Stimulated activated CD8-positive, alpha-beta memory T cell treated with anti-CD3 and anti-CD28 coated beads, Interleukin-15, amount 100 ng/mL, for 48 hours (primary cell): ENCODE measurements at regions not wholly inside any gene's neighbourhood (a gene's known extent, or its start where the extent isn't known, plus 50 kb on each side); places are given as distances from the start of the nearest gene placed in this dataset.
"Not testable (repeated sequence)": the region's sequence is repeated elsewhere in the genome, so short reads cannot be mapped to it uniquely, and the experiment has no call there.

Source experiments
- DNase-seq, 2 donors: peaks; one replicate each; pipeline ENCODE4 v3.0.0-alpha.2; 2020; ENCODE audit warnings: low read depth in 2 of 2

DNA sequence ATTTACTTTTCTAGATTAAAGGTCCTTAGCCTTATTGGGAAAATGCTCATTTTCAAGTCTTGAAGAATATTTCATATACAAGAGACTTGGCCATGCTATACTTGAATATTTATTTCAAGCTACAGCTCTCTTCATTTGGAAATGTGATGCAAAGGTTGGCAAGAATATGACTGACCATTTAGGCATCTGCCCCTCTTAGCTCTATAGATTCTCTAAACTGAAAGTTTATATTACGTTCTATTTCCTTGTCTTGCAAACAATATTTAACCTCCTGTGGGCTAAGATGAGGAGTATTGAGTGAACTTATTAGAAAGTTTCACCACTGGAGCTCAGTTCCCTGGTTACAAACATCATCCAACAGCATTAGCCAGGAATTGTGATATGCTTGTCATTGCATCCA is 593.1 kb downstream of the MAT2B start:
- no peak for DNase-seq

DNA sequence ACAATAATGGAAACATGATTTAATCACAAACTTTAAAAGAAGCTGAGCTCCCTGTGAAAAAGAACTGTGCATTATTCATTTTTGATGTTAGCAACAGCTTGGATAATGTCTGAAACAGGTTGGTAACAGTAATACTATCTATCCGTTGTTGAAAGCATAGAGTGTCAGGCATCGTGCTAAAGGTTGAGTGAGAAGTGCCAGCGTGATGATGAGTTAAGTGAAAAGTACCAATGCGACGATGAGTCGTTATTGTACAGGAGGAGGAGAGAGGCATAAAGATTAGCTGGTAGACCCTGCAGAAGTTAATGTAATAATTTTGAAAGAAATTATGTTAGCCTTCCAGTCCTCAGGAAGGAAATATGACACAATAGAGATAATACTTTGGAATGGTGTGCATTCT is 593.6 kb downstream of the MAT2B start:
- DNase-seq, result no peak

DNA sequence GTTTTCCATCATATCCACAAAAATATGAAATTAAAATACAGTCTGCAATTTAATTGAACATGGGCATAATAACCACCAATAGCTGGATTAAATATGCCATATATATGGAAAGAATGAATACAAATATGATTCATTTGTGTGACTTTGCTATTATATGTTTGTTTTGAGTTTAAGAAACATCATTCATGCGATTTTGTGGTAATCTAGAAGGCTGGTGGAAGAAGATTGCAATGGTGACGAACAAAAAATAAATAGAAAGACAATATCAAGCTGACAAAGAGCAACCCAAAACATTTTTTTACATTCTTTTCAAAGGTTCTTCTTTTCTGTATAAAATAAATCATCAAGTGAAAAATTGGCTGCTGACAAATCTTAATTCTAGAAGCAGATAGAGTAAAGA is 610.0 kb downstream of the MAT2B start:
- DNase-seq, result no peak

DNA sequence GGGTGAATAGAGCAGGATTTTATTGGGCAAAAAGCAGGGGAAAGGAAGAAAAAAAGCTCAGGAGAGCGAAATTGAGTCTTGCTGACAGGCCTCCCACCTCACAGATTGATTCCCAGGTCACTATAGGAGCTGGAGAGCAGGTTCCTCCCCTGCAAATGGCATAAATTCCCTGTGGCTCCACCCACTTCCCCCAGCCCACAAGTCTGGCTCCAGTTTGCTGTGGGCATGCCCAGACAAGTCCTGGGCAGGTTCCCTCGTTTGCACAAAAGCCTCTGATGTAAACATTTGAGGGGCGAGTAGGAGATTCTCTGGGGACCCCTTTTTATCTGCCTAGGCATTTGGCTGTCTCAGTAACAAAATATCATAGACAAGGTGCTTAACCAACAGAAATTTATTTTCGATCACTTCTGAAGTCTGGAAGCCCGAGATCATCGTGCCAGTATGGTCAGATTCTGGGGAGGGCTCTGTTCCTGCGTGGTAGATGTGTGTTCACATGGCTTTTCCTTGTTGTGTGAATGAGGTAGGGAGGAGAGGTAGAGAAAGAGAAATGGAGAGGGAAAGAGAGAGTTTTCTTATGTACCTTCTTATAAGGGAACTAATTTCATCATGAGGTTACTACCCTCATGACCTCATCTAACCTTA is 614.5 kb downstream of the MAT2B start:
- DNase-seq, result no peak

DNA sequence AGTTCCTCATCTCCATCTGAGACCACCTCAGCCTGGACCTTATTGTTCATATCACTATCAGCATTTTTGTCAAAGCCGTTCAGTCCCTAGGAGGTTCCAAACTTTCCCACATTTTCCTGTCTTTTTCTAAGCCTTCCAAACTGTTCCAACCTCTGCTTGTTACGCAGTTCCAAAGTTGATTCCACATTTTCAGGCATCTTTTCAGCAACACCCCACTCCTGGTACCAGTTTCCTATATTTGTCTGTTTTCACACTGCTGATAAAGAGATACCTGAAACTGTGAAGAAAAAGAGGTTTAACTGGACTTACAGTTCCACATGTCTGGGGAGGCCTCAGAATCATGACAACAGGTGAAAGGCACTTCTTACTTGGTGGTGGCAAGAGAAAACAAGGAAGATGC is 622.1 kb downstream of the MAT2B start:
- no peak for DNase-seq

DNA sequence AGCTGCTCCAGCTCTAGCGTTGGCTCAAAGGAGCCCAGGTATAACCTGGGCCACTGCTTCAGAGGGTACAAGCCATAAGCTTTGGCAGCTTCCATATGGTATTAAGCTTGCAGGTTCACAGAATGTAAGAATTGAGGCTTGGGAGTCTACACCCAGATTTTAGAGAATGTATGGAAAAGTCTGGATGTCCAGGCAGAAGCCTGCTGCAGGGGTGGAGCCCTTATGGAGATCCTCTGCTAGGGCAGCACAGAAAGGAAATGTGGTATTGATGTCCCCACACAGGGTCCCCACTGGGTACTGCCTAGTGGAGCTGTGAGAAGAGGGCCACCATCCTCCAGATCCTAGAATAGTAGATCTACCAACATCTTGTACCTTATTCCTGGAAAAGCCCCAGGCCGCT is 626.9 kb downstream of the MAT2B start:
- no peak for DNase-seq

DNA sequence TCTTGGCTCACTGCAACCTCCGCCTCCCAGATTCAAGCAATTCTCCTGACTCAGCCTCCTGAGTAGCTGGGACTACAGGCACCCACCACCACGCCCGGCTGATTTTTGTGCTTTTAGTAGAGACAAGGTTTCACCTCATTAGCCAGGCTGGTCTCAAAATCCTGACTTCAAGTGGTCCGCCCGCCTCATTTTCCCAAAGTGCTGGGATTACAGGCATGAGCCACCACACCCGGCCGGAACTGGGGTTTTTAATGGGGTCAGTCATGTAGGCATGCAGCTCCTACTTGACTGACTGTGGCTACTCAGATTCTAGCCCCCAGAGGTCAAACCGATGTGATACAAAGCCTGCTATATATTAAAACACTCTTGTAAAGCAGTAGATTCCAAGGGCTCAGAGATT is 631.7 kb downstream of the MAT2B start:
- DNase-seq, result no peak

DNA sequence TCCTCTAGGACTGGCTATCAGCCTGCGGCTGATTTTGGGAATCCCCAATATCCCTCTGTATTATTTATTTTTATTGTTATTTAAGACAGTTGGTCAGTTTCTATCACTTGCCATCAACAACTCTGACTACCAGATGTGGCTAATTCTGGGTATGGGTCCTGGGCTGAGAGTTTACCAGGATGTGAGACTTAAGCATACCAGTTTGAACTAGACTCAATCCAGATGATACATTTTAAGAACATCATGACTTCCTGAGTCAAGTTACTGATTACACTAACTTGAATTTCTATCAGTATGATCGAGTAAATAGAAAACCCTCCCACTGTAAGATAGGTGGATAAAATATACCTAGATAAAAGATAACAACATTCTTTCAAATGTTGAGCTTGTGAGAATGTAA is 634.0 kb downstream of the MAT2B start:
- DNase-seq, result no peak

DNA sequence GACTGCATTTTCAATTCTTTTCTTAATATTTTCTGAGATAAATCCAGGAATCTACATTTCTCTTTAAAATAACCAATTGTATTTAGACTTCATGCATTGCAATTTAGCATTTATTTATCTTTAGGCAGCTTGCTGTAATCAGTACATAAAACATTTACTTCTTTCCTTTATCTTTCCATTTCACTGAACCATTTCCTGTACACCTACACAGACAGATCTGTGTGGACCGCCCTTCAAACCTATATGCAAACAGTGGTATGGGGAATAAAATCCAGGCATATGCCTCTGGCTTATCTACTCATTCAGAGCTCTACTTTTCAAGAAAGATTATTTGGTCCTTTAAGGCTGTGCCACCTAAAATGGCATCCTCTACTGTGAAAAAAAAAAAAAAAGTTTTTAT is 640.0 kb downstream of the MAT2B start:
- DNase-seq, result no peak

DNA sequence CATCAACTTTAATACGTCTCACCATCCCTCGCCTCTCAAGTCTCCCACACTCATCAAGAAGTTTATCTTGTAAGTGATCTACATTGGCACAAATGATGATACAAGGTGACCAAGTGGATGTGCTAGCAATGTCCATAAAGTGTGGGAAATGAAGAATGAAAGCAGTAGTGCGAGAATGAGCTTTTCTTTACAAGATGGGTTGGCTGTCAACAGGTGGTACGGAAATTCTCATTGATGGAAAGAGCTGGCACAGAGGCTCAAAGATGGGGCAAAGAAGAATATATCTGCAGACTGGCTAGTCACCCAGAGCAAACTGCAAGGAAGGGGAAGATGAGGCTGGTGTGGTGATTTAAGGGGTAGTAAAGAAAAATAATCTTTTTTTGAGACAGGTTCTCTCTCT is 640.8 kb downstream of the MAT2B start:
- DNase-seq, result no peak

DNA sequence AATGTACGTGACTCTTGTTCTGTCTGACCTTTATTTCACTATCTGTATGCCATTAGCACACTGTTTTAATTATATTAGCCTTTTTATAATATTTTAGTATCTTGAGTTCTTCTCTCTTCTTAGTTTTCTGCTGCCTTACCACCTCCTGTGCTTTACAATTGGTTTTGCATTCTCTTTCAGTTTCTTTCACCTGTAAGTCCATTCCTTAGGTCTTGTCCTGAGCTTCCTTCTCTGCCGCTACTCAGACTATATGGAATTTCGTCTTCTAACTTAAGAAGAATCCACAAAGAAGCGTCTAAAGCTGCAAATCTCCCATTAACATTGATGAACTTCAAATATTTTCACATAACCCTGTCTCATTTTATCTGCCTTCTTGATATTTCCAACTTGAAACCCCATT is 642.9 kb downstream of the MAT2B start:
- DNase-seq, result no peak

DNA sequence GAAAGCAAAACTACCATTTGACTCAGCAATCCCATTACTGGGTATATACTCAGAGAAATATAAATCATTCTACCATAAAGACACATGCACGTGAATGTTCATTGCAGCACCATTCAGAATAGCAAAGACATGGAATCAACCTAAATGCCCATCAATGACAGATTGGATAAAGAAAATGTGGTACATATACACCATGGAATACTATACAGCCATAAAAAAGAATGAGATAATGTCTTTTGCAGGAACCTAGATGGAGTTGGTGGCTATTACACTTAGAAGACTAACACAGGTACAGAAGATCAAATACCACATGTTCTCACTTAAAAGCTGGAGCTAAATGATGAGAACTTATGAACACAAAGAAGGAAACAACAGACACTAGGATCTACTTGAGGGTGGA is 647.1 kb downstream of the MAT2B start:
- DNase-seq, result not testable (repeated sequence)

DNA sequence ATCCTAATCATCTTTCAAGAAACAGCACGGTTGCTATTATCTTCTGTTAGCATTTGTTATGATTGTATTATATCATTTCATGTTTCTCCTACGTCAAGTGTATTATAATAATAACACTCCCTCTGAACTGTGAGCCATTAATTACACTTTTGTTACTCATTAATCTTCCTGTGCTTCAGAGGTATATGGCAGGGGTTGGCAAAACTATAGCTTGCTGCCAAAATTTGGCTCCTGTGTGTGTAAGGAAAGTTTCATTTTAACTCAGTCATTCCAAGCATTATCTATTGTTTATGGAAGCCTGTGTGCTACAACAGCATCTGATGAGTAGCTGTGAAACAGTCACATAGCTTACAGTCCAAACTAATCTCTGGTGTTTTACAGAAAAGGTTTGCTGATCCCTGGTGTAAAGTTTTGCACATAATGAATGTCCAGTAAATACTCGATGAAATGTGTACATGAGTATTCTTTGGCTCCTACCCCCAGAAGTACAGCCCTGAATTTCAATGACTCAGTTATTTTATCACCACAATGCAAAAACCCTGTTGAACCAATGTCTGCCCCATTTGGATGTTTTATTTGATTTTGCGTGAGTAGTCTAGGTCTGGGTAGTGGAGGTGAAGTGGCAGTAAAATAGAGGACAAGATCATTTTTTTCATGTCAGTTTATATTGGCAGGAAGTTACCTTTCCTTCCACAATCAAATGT is 648.2 kb downstream of the MAT2B start:
- DNase-seq, result no peak

DNA sequence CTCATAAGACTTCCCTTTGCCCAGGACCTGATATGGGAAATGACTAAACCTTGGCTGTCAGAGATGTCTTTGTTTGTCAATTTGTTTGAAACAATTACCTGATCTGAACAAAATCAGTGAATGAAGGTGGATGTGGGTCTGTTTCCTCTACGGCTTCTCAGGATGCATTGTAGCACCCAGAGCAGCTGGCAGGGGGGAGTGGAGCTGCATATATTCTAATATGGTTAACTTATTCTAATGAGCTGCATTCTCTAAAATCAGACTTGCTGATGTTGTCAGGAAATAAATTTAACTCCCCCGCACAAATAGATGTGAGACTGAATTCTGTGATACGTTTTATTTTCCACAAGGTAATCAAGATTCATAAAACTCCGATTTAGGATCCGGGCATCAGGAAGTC is 665.4 kb downstream of the MAT2B start:
- no peak for DNase-seq

DNA sequence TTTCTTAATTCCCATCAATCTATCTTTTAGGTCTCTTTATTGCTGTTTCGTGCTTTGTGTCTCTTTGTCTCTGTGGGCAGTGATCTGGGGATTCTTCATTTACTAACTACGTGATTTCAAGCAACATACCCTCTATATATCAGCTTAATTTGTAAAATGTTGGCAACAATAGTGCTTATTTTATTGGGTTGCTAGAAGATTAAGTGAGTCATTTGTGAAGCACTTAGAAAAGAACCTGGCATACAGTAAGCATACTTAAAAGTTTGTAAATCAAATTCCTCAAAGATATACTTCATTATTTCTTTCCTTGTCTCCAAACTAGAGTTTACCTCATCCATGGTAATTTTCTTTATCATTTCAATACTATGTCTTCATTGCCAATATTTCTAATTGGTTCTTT is 669.7 kb downstream of the MAT2B start:
- no peak for DNase-seq

DNA sequence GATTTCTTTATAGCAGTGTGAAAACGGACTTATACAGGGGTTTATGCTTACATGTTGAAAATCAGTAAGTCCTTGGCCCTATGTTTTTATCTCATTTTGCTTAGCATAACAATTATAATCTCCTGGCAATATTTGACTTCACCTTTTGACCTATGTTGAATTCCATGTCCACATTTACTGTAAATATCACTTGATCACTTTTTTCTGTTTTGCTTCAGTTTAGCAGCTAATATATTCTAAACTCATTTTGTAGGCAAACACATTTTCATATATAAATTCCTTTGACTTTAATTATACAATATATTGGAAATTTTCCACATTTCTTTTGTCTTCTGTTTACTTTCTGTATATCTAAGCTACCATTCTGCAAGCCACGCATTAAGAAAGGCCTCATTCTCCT is 674.0 kb downstream of the MAT2B start:
- no peak for DNase-seq

DNA sequence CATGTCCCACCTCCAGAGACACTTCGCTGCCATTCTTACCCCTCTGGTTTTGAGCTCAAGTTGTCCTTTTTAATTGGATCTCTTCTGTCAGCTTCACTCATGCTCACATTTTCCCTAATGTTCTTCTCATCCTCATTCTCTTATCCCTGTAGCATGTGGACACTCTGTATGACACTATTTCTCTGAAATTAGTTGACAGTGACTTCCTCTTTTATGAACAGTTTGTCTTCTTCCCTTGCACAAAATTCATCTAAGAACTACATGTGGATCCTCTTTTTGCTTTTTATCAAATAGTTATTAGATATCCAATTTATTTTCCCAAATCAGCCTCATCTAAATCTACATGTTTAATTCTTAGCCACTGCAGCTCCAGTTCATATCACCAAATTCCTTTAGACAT is 676.2 kb downstream of the MAT2B start:
- DNase-seq, result no peak

DNA sequence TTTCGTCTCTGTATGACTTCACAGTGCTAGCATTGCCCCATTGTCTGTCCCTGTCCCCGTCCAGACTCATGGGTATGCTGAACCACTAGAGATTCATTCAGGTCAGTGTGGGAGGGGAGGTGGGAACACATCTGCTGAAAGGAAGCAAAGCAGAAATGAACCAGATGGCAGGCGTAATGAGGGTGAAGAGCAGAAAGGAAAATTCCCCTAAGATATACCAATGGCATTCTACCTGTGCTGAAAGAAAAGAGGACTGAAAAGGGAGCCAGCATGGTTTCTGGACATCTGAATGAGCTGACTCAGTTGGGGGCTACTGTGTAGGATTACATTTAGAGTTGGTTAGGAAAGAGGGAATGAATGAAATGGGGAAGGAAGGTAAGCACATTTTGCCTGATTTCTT is 678.7 kb downstream of the MAT2B start:
- DNase-seq, result no peak

DNA sequence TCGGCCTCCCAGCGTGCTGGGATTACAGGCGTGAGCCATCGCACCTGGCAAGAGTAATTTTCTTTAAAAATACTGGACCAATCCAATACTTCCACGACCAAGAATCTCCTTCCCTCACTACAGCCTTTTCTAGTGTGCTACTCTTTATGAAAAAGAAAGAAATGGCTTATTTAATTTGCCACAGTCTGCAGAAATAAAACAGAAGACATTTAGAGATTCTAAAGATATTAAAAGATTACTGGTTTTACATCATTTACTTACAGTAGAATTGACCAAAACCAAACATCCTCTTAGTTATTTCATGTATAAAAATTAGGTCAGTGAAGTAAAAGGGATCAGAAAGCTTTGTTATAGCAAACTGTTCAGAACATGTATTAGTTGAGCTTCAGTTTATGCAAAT is 679.6 kb downstream of the MAT2B start:
- no peak for DNase-seq

DNA sequence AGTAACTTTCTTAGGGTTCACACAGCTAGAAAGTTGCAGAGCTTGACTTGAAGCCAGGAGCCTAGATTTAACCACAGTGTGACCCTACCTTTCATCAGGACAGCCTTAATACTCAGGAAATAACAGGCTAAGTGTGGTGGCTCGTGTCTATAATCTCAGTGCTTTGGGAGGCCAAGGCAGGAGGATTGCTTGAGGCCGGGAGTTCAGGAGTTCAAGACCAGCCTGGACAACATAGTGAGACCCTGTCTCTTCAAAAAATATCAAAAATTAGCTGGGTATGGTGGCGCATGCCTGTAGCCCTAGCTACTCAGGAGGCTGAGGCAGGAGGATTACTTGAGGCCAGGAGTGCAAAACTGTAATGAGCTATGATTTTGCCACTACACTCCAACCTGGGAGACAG is 681.1 kb downstream of the MAT2B start:
- DNase-seq, result no peak

DNA sequence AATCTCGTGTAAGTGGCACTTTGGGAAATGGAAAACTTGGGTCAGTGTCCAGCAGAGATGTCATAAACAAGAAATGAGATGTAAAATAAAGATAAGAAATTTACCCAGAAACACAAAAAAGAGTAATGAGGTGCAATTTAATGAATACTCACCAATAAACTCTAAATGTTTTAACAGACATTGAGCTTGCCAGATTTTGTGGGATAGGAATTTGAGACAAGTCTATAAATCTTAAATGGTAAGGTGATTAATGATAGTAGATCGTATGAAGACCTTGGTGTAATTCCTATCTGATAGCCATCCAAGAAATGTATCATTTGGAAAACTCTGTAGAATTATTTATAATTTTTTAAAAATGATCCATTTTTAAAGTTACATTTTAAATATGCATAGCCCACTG is 682.4 kb downstream of the MAT2B start:
- no peak for DNase-seq

DNA sequence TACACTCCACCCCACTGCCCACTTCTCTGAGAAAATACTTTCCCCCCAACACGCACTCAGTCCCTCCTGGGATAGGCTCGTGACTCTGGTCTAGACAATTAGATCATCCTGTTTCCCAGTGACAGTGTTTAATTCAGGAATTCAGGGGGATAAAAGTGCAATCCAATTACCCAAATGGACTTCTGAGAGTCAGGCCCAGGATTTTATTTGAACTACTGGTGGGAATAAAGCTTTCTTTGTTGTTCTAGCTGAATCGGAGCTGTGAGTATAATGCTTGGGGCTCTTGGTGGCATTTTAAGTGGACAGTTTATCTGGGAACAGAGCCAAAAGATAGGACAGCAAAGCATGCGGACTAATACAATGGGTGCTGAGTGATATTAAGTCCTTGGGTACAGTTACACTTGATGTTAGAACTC is 683.3 kb downstream of the MAT2B start:
- no peak for DNase-seq

DNA sequence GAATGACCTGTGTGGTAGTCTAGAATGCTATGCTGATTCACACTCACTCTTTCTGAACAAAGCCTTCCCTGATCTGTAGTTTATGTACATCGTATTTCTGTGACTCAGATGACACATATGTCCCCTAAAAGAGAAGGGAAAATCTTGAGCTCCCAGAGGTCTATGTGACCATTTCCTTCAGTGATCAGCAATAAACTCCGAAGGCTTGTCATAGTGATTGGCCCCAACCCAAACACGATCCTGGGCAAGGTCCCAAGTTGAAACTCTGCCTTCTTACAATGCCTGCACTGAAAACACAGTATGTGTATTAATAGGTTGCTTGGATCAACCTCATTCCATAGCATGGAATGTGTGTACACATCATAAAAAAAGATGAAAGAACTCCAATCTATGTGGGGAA is 685.8 kb downstream of the MAT2B start:
- DNase-seq, result no peak

DNA sequence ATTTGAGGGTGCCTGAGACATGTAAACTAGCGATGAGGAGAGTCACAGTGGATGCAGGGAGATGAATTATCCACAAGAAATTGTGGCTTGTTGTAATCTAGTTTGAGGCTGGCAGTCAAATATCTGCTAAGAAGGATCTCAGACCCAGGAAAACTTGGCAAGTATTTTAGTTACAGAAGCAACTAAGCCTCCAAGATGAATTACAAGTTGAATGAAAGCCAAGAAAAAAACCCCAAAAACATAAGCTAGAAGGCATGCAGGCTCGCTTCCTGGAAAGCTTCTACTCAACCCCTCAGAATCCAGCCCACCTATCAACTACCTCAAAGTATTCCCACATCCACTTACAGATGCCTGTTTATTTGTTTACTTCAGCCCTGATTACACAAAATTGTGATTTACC is 696.9 kb downstream of the MAT2B start:
- DNase-seq, result no peak
